Inflammatory macrophage treated with lipopolysaccharide for 4 hours (primary cell): ENCODE measurements at regions not wholly inside any gene's neighbourhood (a gene's known extent, or its start where the extent isn't known, plus 50 kb on each side); places are given as distances from the start of the nearest gene placed in this dataset.
"Not testable (repeated sequence)": the region's sequence is repeated elsewhere in the genome, so short reads cannot be mapped to it uniquely, and the experiment has no call there.

ENCODE experiments used
- DNase-seq: peaks from one replicate; pipeline ENCODE4 v3.0.0-alpha.2; 2020

DNA sequence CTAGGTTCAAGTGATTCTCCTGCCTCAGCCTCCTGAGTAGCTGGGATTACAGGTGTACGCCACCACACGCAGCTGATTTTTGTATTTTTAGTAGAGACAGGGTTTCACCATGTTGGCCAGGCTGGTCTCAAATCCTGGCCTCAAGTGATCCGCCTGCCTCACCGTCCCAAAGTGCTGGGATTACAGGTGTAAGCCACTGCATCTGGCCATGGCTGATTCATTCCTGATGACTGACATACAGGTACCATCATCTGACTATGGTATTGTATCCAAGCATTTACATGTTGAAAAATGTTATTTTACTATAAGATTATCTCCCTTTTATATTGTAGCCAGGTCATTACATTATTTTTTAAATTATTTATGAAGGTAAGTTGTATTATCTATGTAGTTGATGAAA is 180.5 kb downstream of the NRP2 start:
- not testable (repeated sequence) for DNase-seq

DNA sequence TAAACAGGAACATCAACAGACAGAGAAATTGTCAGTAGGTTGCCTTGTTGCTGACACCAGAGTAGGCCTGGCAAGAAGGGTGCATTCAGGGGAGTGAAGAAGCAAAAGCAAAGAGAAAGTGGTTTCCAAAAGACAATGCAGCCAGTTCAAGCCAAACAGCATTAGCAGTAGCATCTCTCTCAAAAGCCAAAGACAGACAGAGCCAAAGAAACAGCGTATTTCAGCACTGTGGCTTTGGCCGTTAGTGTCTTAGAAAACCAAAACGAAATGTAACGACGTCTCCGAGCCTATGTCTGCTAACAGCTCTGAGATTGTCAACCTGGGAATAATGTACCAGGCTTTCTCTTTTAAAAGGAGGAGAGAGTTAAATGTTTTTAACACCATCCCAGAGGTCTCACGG is 178.6 kb downstream of the NRP2 start:
- DNase-seq = no peak

DNA sequence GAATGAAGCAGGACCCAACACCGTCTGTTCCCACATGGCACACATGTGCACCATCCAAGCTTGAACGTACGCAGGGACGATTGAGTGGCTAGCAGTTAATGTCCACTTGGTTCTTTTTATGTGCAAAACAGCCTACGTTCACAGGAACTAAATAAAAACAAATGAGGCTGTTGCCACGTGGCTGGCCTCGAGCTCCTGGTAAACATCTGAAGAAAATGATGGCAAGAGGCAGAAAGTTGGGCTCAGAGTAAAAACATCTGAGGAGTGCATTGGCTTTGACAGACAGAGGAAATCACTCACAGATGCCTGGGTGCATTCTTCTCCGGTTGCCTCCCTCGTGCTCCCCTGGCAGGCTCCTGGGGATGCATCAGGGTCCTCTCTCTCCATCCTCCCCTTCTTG is 177.9 kb downstream of the NRP2 start:
- DNase-seq = no peak

DNA sequence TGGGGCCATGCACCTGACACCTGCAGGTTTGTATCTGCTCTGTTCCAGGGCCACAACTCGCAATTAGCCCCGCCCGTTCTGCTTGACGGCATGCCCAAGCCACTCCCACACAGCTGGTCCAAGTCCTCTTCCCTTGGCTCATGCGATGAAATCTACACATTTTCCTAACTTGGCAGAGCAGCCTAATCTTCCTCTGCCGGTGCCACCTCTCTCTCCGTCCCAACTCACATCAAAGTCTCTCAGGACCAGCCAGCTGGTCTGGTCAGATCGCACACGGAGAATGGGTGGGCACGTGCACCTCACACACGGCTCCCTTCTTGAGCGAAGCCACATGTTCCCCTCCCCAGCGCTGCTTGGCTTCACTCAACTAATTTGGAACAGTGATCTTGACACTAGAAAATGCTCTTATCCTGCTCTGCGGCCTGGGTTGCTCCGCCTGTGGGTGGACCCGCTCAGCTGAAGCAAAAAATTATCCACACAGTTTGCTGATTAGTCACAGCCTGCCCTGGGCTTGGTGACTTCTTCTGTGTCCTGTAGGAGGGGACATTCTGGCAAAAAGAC is 176.7 kb downstream of the NRP2 start:
- DNase-seq = no peak

DNA sequence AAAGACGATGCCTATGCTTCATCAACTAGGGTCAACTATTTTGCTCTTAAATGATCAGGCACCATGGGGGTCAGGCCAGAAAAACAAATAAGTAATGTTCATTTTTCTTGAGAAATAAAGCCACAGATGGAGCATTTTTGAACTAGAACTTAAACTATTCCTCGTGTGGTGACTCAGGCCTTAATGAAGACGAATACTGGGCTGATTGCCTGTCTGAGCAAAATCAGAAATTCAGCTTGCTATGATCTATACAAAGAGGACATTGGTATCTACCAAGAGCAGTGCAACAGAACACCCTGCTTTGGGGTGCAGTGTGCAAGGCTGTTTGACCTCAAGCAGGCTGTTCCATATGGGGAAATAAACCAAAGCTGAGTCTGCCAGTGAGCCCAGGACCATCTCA is 176.0 kb downstream of the NRP2 start:
- DNase-seq = no peak

DNA sequence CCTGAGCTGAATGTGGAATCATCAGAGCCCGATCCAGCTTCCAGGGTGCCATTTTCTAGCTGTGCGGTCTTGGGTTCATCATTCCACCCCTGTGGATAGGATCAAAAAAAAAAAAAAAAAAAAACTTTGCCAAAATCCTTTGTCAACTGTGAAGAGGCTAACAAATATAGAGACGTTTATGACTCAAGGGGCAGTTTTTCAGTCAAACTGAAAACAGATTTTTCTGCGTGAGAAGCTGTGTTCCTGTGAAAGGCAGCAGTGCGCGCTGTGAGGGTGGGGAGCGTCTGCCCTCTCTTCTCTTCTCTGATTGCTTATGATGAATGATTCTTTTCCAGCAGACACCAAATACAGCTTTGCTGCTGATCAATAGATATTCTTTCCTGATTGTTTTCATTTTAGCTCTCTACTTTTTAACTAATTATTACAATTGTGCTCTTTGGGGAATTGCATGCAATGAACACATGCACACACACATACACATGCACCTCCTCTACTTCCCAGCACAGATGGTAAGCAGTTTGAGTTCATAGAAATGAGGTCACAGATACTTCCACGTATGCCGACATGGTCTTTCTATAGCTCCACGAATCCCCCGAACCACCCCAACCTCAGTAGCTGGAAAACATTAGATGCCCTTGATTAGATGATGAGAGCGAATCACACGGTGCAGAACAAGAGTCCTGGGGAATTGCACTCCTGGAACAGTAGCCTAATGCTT is 175.4 kb downstream of the NRP2 start:
- DNase-seq = no peak

DNA sequence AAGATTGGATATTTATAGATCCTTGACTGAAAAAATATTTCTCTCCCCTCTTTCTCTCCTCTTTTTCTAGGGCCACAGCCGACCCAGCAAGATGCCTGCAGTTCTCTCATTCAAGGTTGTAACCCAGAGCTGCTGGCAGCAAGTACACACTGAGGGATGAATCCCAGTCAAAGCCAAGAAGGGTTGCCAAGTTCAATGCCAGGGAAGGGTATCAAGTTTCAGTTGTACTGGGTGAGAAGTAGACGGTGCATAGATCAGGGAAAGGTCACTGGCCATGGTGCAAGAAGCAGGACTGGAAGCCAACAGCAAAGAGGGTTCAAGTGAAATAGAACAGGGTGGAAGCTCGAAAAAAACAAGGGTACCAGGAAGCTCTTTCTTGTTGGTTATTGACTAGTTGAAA is 170.2 kb downstream of the NRP2 start:
- DNase-seq = no peak

DNA sequence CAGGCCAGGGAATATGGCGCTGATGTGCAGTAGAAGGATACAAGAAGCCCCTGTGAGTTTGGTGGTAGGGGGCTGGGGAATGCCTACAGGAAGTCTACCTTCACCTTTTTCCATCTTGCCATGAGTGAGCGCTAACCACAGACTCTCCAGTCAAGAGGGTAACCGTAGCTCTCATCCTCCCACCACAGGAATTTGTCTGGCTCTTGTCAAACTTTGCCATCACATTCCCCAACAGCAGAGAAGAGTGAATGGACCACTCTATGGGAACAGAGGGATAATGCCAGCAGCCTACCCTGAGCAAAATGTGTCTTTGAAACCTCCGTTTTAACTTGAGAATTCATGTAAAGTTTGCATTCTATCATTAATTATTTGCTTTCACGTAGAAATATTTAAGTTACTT is 168.3 kb downstream of the NRP2 start:
- DNase-seq = no peak

DNA sequence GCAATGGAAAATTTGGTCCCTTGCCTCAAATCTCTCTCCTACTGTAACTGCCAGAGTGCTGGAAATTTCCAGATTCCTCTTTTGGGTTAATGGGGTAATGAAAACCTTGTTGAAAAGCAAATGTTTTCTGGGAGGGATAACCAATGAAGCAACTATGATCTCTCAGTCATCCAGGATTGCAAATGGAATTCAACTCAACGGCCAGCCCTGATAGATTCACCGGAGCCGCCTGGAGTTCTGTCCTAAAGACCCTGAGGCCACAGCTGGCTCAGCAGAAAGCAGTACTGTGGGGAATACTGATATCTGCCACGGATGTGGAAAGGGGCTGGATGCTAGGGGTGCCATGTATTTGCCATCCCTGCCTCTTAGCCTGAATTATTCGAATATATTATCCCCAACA is 167.8 kb downstream of the NRP2 start:
- DNase-seq = no peak

DNA sequence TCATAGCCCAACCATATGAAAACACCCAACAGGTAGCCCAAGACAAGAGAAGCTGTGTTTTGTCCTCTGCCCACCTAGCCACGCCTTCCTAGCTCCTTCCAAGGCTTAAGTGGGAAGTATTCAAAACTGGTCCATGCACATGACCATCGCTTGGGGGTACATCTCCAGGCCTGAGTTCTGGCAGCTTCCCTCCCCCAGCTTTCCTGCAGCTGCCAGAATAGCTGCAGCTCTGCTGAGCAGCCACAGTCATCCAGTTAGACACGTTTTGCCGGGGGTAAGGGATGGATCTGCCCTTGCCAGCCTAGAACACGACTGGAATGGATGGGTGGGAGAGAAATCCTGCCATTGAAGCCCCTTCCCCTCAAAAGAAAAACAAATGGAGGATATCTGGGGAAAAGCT is 166.8 kb downstream of the NRP2 start:
- no peak for DNase-seq

DNA sequence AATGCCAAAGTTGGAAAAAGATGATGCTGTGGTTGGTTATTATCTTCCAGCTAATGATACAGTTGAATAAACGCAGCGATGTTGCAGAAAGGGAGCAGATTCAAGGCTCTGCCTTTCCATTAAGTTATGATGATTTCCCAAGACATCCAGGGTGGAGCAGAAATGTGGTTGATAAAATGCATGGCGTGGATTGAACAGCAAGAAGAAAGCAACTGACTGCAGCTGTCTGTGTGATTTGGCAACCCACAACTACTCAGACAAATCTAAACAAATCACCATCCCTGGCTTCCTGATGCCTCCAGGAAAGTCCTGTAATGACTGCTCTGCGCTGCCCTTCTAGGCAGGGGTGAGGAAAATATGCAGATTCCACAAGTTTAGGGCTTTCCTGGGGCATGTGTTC is 166.3 kb downstream of the NRP2 start:
- no peak for DNase-seq
